ENCODE measurements at regions not wholly inside any gene's neighbourhood (a gene's known extent, or its start where the extent isn't known, plus 50 kb on each side); places are given as distances from the start of the nearest gene placed in this dataset.

DNA sequence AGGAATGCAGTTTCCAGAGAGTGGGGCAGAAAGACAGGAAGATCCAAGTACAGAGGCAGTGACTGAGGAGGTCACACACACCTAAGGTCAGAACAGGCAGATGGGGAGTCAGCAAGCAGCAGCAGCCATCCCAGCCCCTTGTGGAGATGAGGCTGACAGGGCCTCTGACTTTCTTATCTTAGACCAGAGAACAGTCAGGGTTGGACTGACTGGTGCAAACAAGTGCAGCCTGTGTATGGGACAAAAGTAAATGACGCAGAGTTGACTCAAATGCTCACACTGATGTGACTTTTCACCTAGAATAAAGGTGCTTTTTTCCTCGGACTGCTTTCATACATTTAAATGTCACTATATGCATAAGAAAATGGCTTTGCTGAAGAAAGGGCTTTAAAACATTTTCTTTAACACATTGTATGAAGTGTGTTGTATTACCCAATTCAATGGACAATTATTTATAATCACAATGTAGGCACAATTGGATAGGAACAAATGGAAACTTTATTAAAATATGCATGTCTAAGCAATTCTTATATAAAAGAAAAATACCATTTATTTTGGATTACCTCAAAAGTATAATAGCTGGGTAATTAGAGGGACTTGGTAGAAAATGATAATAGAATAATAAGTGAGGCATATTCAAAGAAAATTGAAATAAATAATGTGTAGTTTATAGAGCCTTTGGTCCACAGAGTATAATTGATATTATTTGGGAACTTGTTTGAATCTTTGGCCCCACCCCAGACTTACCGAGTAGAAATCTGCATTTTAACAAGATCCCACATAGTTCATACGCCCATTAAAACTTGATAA lies 1321.5 kb upstream of the CELF4 start:
- Histone ChIP-seq H3K4me3 (no peak overlapping the region), H3K4me1 (no peaks in the 10 kb centered on the region), H3K27ac (no peak overlapping the region), H3K27me3 (replicated peaks in 1 of 7) (no peaks in the 10 kb centered on the region), H3K36me3 (no peaks in the 10 kb centered on the region), H3K9me3 (no peaks in the 10 kb centered on the region)
- no peak for DNase-seq
- intact Hi-C loops (cut with DNase I; ENCODE audit: low total_unique reads) = no loop called here
- TF ChIP-seq POLR2A (IDR thresholded peaks at IDR 0.05) = no peak
- TF ChIP-seq, protein P1, sequence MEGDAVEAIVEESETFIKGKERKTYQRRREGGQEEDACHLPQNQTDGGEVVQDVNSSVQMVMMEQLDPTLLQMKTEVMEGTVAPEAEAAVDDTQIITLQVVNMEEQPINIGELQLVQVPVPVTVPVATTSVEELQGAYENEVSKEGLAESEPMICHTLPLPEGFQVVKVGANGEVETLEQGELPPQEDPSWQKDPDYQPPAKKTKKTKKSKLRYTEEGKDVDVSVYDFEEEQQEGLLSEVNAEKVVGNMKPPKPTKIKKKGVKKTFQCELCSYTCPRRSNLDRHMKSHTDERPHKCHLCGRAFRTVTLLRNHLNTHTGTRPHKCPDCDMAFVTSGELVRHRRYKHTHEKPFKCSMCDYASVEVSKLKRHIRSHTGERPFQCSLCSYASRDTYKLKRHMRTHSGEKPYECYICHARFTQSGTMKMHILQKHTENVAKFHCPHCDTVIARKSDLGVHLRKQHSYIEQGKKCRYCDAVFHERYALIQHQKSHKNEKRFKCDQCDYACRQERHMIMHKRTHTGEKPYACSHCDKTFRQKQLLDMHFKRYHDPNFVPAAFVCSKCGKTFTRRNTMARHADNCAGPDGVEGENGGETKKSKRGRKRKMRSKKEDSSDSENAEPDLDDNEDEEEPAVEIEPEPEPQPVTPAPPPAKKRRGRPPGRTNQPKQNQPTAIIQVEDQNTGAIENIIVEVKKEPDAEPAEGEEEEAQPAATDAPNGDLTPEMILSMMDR (IDR thresholded peaks at IDR 0.05 in 8 of 11, conservative IDR thresholded peaks at IDR 0.05 in 3 of 11) = no peak
- TF ChIP-seq POLR2AphosphoS5 (IDR thresholded peaks at IDR 0.05) = no peak
- whole genome bisulfite sequencing, 5 donors = 70 to 89% (median 74%) methylated on average over 4 of the region's 4 CpGs

- H3K27ac ChIP-seq = no peak overlapping the region
- no peak overlapping the region for H3K4me3 ChIP-seq
- TF ChIP-seq, protein P1 (IDR thresholded peaks at IDR 0.05 in 8 of 11, conservative IDR thresholded peaks at IDR 0.05 in 3 of 11) = no peak
- no peak for TF ChIP-seq POLR2A (IDR thresholded peaks at IDR 0.05)
- TF ChIP-seq POLR2AphosphoS5 (IDR thresholded peaks at IDR 0.05) = no peak
- intact Hi-C loops (cut with DNase I; ENCODE audit: low total_unique reads) = no loop called here
- H3K9me3 ChIP-seq = no peaks in the 10 kb centered on the region
- H3K36me3 ChIP-seq = no peaks in the 10 kb centered on the region
- H3K4me1 ChIP-seq = no peaks in the 10 kb centered on the region
- H3K27me3 ChIP-seq (replicated peaks in 1 of 7) = no peaks in the 10 kb centered on the region
- 86 to 94% (median 88%) methylated on average over 2 of the region's 2 CpGs for WGBS, 5 donors
- no peak for DNase-seq
These were observed 1320.6 kb upstream of the CELF4 start for GRCh38 chr18:38886235-38886634.

DNA sequence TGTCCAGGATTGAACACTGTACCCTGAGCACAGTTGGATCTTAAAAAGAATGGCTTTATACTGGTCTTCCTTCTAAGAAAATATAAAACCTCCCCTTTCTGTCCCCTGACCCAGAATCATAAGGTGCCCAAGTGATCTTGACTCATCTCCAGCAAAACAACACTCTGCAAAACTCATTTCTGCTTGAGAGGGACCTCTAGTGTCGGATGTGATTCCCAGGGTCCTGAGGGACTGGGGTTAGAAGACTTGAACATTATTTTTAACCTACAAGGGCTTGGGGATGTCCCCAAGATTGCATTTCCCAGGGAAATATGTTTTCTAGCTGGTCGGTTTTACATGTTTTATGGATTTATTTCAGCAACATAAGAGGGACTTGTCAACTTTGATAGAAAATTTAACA lies 1318.5 kb upstream of the CELF4 start:
- Histone ChIP-seq H3K4me1 (no peaks in the 10 kb centered on the region), H3K27ac (no peak overlapping the region), H3K9me3 (no peaks in the 10 kb centered on the region), H3K4me3 (no peak overlapping the region), H3K27me3 (replicated peaks in 1 of 7) (no peaks in the 10 kb centered on the region), H3K36me3 (no peaks in the 10 kb centered on the region)
- no peak for DNase-seq
- intact Hi-C loops (cut with DNase I; ENCODE audit: low total_unique reads) = no loop called here
- 48 to 83% (median 73%) methylated on average over 2 of the region's 2 CpGs for WGBS, 5 donors
- TF ChIP-seq, protein P1 (IDR thresholded peaks at IDR 0.05 in 8 of 11, conservative IDR thresholded peaks at IDR 0.05 in 3 of 11) = no peak
- TF ChIP-seq POLR2AphosphoS5 (IDR thresholded peaks at IDR 0.05) (no peak), POLR2A (IDR thresholded peaks at IDR 0.05) (no peak)

DNA sequence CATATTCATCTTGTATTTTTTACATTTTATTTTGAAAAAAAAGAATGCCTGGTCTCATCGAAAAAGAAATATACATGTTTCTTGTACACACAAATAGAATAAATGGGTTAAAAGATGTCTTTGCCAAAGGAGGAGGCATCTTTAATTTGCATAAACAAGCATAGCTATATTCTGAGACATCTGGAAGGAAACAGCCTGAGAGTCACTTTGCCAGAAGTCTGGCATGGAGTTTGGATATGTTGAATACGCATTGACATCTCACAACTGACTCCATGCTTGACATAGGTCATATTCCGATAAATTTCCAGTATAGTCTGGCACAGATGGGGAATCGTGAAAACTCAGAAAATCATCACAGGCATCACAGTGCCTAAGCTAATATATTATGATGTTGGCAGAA lies 1317.5 kb upstream of the CELF4 start:
- H3K4me1 ChIP-seq = no peaks in the 10 kb centered on the region
- no peaks in the 10 kb centered on the region for H3K9me3 ChIP-seq
- intact Hi-C loops (cut with DNase I; ENCODE audit: low total_unique reads) = no loop called here
- no peak for DNase-seq
- TF ChIP-seq POLR2A (IDR thresholded peaks at IDR 0.05) (no peak), POLR2AphosphoS5 (IDR thresholded peaks at IDR 0.05) (no peak)
- TF ChIP-seq, protein P1 (IDR thresholded peaks at IDR 0.05 in 8 of 11, conservative IDR thresholded peaks at IDR 0.05 in 3 of 11) = no peak
- H3K36me3 ChIP-seq = no peaks in the 10 kb centered on the region
- no peak overlapping the region for H3K27ac ChIP-seq
- no peak overlapping the region for H3K4me3 ChIP-seq
- WGBS, 5 donors = 78 to 91% (median 81%) methylated on average over 4 of the region's 4 CpGs
- no peaks in the 10 kb centered on the region for H3K27me3 ChIP-seq (replicated peaks in 1 of 7)
